ENCODE measurements at regions not wholly inside any gene's neighbourhood (a gene's known extent, or its start where the extent isn't known, plus 50 kb on each side); places are given as distances from the start of the nearest gene placed in this dataset.

GRCh38 chr2:14047491-14047890 lies 585.0 kb upstream of the LRATD1 start:
- Histone ChIP-seq H3K4me3 (no peak overlapping the region), H3K27ac (replicated peaks in 1 of 4) (no peak overlapping the region), H3K27me3 (no peaks in the 10 kb centered on the region), H3K9me3 (no peaks in the 10 kb centered on the region), H3K36me3 (no peaks in the 10 kb centered on the region), H3K4me1 (no peaks in the 10 kb centered on the region)
- TF ChIP-seq EP300 (IDR thresholded peaks at IDR 0.05) = no peak
- TF ChIP-seq POLR2A (IDR thresholded peaks at IDR 0.05; ENCODE audit: low read depth) = no peak
- no peak for TF ChIP-seq CTCF (IDR thresholded peaks at IDR 0.05)
- TF ChIP-seq POLR2AphosphoS5 (IDR thresholded peaks at IDR 0.05) = no peak
- intact Hi-C loops (cut with DNase I) = no loop called here
- WGBS = 89% methylated on average over 2 of the region's 2 CpGs
- DNase-seq (ENCODE audit: extremely low spot score) = no peak

GRCh38 chr2:14051401-14051800 lies 581.1 kb upstream of the LRATD1 start:
- intact Hi-C loops (cut with DNase I) = no loop called here
- Histone ChIP-seq H3K4me3 (no peak overlapping the region), H3K27me3 (no peaks in the 10 kb centered on the region), H3K36me3 (no peaks in the 10 kb centered on the region), H3K27ac (replicated peaks in 1 of 4) (no peak overlapping the region), H3K4me1 (no peaks in the 10 kb centered on the region), H3K9me3 (no peaks in the 10 kb centered on the region)
- 85% methylated on average over 2 of the region's 2 CpGs for WGBS
- TF ChIP-seq EP300 (IDR thresholded peaks at IDR 0.05) (no peak), CTCF (IDR thresholded peaks at IDR 0.05) (no peak), POLR2AphosphoS5 (IDR thresholded peaks at IDR 0.05) (no peak), POLR2A (IDR thresholded peaks at IDR 0.05; ENCODE audit: low read depth) (no peak)
- DNase-seq (ENCODE audit: extremely low spot score) = no peak

- 93% methylated on average over 4 of the region's 4 CpGs for WGBS
- intact Hi-C loops (cut with DNase I) = no loop called here
Observed at GRCh38 chr2:14053105-14053504, 579.4 kb upstream of the LRATD1 start.

GRCh38 chr2:14064346-14064745 lies 568.2 kb upstream of the LRATD1 start:
- H3K36me3 ChIP-seq = no peaks in the 10 kb centered on the region
- DNase-seq (ENCODE audit: extremely low spot score) = no peak
- no peaks in the 10 kb centered on the region for H3K27me3 ChIP-seq
- no peak overlapping the region for H3K4me3 ChIP-seq
- TF ChIP-seq CTCF (IDR thresholded peaks at IDR 0.05) (no peak), POLR2AphosphoS5 (IDR thresholded peaks at IDR 0.05) (no peak)
- no peak overlapping the region for H3K27ac ChIP-seq (replicated peaks in 1 of 4)
- H3K9me3 ChIP-seq = no peaks in the 10 kb centered on the region
- 76% methylated on average over 2 of the region's 2 CpGs for WGBS
- intact Hi-C loops (cut with DNase I) = no loop called here
- no peaks in the 10 kb centered on the region for H3K4me1 ChIP-seq

More at GRCh38 chr2:14053105-14053504, 579.4 kb upstream of the LRATD1 start:
- Histone ChIP-seq H3K4me3 (no peak overlapping the region), H3K9me3 (no peaks in the 10 kb centered on the region), H3K36me3 (no peaks in the 10 kb centered on the region), H3K27me3 (no peaks in the 10 kb centered on the region), H3K27ac (replicated peaks in 1 of 4) (no peak overlapping the region), H3K4me1 (no peaks in the 10 kb centered on the region)
- DNase-seq (ENCODE audit: extremely low spot score) = no peak
- no peak for TF ChIP-seq EP300 (IDR thresholded peaks at IDR 0.05)
- TF ChIP-seq CTCF (IDR thresholded peaks at IDR 0.05) = no peak
- no peak for TF ChIP-seq POLR2A (IDR thresholded peaks at IDR 0.05; ENCODE audit: low read depth)
- TF ChIP-seq POLR2AphosphoS5 (IDR thresholded peaks at IDR 0.05) = no peak

- Histone ChIP-seq H3K36me3 (no peaks in the 10 kb centered on the region), H3K27me3 (no peaks in the 10 kb centered on the region), H3K27ac (replicated peaks in 1 of 4) (no peak overlapping the region), H3K9me3 (no peaks in the 10 kb centered on the region), H3K4me3 (no peak overlapping the region), H3K4me1 (no peaks in the 10 kb centered on the region)
- intact Hi-C loops (cut with DNase I) = no loop called here
- TF ChIP-seq CTCF (IDR thresholded peaks at IDR 0.05) (no peak), EP300 (IDR thresholded peaks at IDR 0.05) (no peak), POLR2AphosphoS5 (IDR thresholded peaks at IDR 0.05) (no peak), POLR2A (IDR thresholded peaks at IDR 0.05; ENCODE audit: low read depth) (no peak)
- 20% methylated on average over 1 of the region's 1 CpG for WGBS
- no peak for DNase-seq (ENCODE audit: extremely low spot score)
Observed at GRCh38 chr2:14072338-14072737, 560.2 kb upstream of the LRATD1 start.
